SK-N-SH (cell line): ENCODE measurements at regions not wholly inside any gene's neighbourhood (a gene's known extent, or its start where the extent isn't known, plus 50 kb on each side); places are given as distances from the start of the nearest gene placed in this dataset.
"Not testable (repeated sequence)": the region's sequence is repeated elsewhere in the genome, so short reads cannot be mapped to it uniquely, and the experiment has no call there.

ENCODE experiments used
- CTCF ChIA-PET: fragments of 300-600, 350-600 bp; formaldehyde crosslinking; extraction: SDS; loops from one replicate; lab custom pipeline; 2021; lab: Yijun Ruan, JAX
- POLR2A ChIA-PET: fragments of 350-600 bp; sonication (Branson Sonifier 250); formaldehyde crosslinking; extraction: SDS; loops from one replicate; lab custom pipeline; 2020; ENCODE audit warnings: antibody characterized with exemption, inconsistent platforms; lab: Yijun Ruan, JAX
- DNase-seq: peaks from one replicate; pipeline ENCODE4 v3.0.0; 2012
- H2AFZ ChIP-seq: fragments of 200-600 bp; sonication (generic); 2 replicates; pipeline ENCODE4 v1.8.1; 2016; ENCODE audit warnings: antibody characterized with exemption, mild to moderate bottlenecking, low read depth
- H3F3A ChIP-seq: fragments of 200-600 bp; sonication (generic); replicated peaks from 2 replicates; pipeline ENCODE3; 2016; ENCODE audit warnings: antibody characterized with exemption, mild to moderate bottlenecking; ENCODE audit not compliant: insufficient read depth
- H3K27ac ChIP-seq, 2 experiments: fragments of 200-500 bp in 1 of 2; fragments of 200-600 bp in 1 of 2; sonication (Bioruptor generic) in 1 of 2; sonication (generic), shearing (Covaris generic) in 1 of 2; 2 replicates each; pipeline versions ENCODE4 v1.5.1 to v1.6.1; 2014 to 2016; ENCODE audit warnings: low read depth in 2 of 2, inconsistent platforms in 1 of 2, low read length in 1 of 2, mild to moderate bottlenecking in 1 of 2, mixed read lengths in 1 of 2
- H3K27me3 ChIP-seq: fragments of 200-600 bp; sonication (generic), shearing (Covaris generic); 2 replicates; pipeline ENCODE4 v1.6.1; 2016; ENCODE audit warnings: mixed run types; ENCODE audit not compliant: insufficient read depth
- H3K36me3 ChIP-seq, 2 experiments: fragments of 200-500 bp in 1 of 2; fragments of 200-600 bp in 1 of 2; sonication (Bioruptor generic) in 1 of 2; sonication (generic) in 1 of 2; replicated peaks in 1 of 2; 2 replicates each; pipeline versions ENCODE3 to v1.5.1; 2014 to 2016; ENCODE audit warnings: low read length in 1 of 2, mild to moderate bottlenecking in 1 of 2; ENCODE audit not compliant: insufficient read depth in 2 of 2, control insufficient read depth in 1 of 2
- H3K4me1 ChIP-seq, 2 experiments: fragments of 200-500 bp in 1 of 2; fragments of 200-600 bp in 1 of 2; sonication (Bioruptor generic) in 1 of 2; sonication (generic), shearing (Covaris generic) in 1 of 2; 2 replicates each; pipeline versions ENCODE4 v1.5.1 to v1.6.1; 2014 to 2016; ENCODE audit warnings: low read depth in 1 of 2, low read length in 1 of 2, mixed run types in 1 of 2; ENCODE audit not compliant: insufficient read depth in 2 of 2, control insufficient read depth in 1 of 2
- H3K4me2 ChIP-seq: fragments of 200-600 bp; sonication (generic), shearing (Covaris generic); 2 replicates; pipeline ENCODE4 v1.6.1; 2017; ENCODE audit warnings: mixed run types
- H3K4me3 ChIP-seq, 2 experiments: fragments of 200-500 bp in 1 of 2; fragments of 200-600 bp in 1 of 2; sonication (Bioruptor generic) in 1 of 2; sonication (generic), shearing (Covaris generic) in 1 of 2; 2 replicates each; pipeline versions ENCODE4 v1.5.1 to v1.8.1; 2014 to 2016; ENCODE audit warnings: low read depth in 2 of 2, inconsistent platforms in 1 of 2, low read length in 1 of 2, mild to moderate bottlenecking in 1 of 2, mixed read lengths in 1 of 2, moderate library complexity in 1 of 2
- H3K79me2 ChIP-seq: fragments of 200-600 bp; sonication (generic); 2 replicates; pipeline ENCODE4 v1.8.1; 2017; ENCODE audit warnings: mild to moderate bottlenecking; ENCODE audit not compliant: insufficient read depth
- H3K9ac ChIP-seq: fragments of 200-600 bp; sonication (generic); 2 replicates; pipeline ENCODE4 v1.6.1; 2017; ENCODE audit warnings: mixed run types
- H3K9me2 ChIP-seq: fragments of 200-600 bp; sonication (generic); 2 replicates; pipeline ENCODE4 v1.6.1; 2017; ENCODE audit warnings: mixed run types
- H3K9me3 ChIP-seq: fragments of 200-600 bp; sonication (generic); 2 replicates; pipeline ENCODE4 v1.6.1; 2017; ENCODE audit warnings: mixed run types, mild to moderate bottlenecking, moderate library complexity
- H4K20me1 ChIP-seq: fragments of 200-600 bp; sonication (generic); 2 replicates; pipeline ENCODE4 v1.6.1; 2017; ENCODE audit warnings: mild to moderate bottlenecking, mixed run types; ENCODE audit not compliant: insufficient read depth
- CHD2 ChIP-seq: fragments of 150-350 bp; IDR thresholded peaks from 2 replicates; pipeline ENCODE4 v1.6.1; 2018; ENCODE audit warnings: low read length; ENCODE audit not compliant: partially characterized antibody
- ELF1 ChIP-seq: IDR thresholded peaks from 2 replicates; pipeline ENCODE4 v1.4.0; 2012
- EP300 ChIP-seq, 2 experiments: IDR thresholded peaks; 2 replicates each; pipeline versions ENCODE4 v1.4.0 to v1.6.1; 2012; ENCODE audit warnings: borderline replicate concordance in 1 of 2, low read depth in 1 of 2, low read length in 1 of 2
- GABPA ChIP-seq: IDR thresholded peaks from 2 replicates; pipeline ENCODE4 v1.4.0; 2012; ENCODE audit warnings: low read depth, mild to moderate bottlenecking
- GATA2 ChIP-seq: sonication (generic); formaldehyde crosslinking; IDR thresholded peaks from 2 replicates; pipeline ENCODE4 v1.5.0; 2020; ENCODE audit warnings: mild to moderate bottlenecking, missing genetic modification reagents
- IRF3 ChIP-seq: fragments of 150-350 bp; IDR thresholded peaks from 2 replicates; pipeline ENCODE4 v1.6.1; 2016; ENCODE audit warnings: mild to moderate bottlenecking, low read depth, low read length
- MEF2A ChIP-seq: IDR thresholded peaks from 2 replicates; pipeline ENCODE4 v1.4.0; 2012; ENCODE audit warnings: low read depth, borderline replicate concordance
- MXI1 ChIP-seq: IDR thresholded peaks from 2 replicates; pipeline ENCODE4 v1.6.1; 2012; ENCODE audit warnings: mild to moderate bottlenecking, low read depth, low read length, improper control_type of control experiment
- PBX3 ChIP-seq: IDR thresholded peaks from 2 replicates; pipeline ENCODE4; 2012
- POLR2AphosphoS5 ChIP-seq: IDR thresholded peaks from 2 replicates; pipeline ENCODE4 v1.6.1; 2012; ENCODE audit warnings: low read depth, low read length
- RAD21 ChIP-seq: IDR thresholded peaks from 2 replicates; pipeline ENCODE4 v1.6.1; 2012; ENCODE audit warnings: mild to moderate bottlenecking, low read length
- RCOR1 ChIP-seq: fragments of 150-350 bp; IDR thresholded peaks from 2 replicates; pipeline ENCODE4 v1.6.1; 2017; ENCODE audit warnings: antibody characterized with exemption, low read length
- SMC3 ChIP-seq: IDR thresholded peaks from 2 replicates; pipeline ENCODE4 v1.6.1; 2012; ENCODE audit warnings: low read depth, low read length, improper control_type of control experiment
- TCF12 ChIP-seq: IDR thresholded peaks from 2 replicates; pipeline ENCODE4 v1.4.0; 2012
- TEAD4 ChIP-seq: IDR thresholded peaks from 2 replicates; pipeline ENCODE4 v1.4.0; 2012; ENCODE audit warnings: mild to moderate bottlenecking, borderline replicate concordance; ENCODE audit not compliant: insufficient read depth
- WGBS: methylation state at CpG from one replicate; pipeline ENCODE4 v1.1.6; 2017; ENCODE audit warnings: low lambda C conversion rate; 5-methylcytosine and 5-hydroxymethylcytosine counted together
- TF ChIP-seq, protein P1 (sequence below): IDR thresholded peaks from 2 replicates; pipeline ENCODE4 v1.6.1; 2012; ENCODE audit warnings: mild to moderate bottlenecking, low read depth, low read length, moderate library complexity

DNA sequence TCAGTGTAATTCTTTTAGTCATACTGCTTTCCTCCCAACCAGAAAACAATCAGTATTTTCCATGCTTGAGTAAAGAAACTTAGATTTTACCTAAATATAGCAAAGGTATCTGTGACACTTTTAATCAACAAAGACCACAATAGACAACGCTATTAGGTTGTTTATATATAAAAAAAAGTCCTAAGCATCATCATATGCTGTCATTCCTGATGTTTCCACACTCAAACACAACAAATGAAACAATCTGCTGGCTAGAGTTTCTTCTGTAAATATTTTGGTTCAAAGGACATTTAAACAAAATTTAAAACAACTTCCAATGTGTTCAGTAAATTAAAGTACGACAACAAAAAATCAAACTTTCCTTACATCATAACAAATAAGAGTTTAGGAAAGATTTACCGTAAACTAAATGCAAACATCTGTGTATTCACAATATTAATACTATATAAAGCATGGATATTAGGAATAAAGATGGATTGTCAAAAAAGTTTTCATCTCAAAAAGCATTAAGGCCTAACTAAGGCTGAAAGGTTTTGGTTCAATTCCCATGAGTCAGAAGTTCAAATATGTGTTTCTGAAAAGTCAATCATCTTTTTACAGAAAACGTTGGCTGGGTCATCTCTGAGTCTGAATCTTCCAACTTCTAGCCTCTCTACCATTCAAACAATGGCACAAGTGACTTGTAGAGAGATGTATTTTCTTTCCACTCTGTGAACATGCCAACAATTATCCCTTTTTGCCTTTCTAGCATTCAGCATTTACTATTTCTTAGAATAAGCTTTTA, 157.1 kb downstream of the CRPPA start (continued):
- TF ChIP-seq EP300 (IDR thresholded peaks at IDR 0.05; ENCODE audit: borderline replicate concordance in 1 of 2, low read depth in 1 of 2, low read length in 1 of 2) (no peak), MXI1 (no peak), GABPA (no peak), POLR2AphosphoS5 (no peak)

GRCh38 chr7:16263377-16263776, 158.0 kb downstream of the CRPPA start:
- H3K4me3 ChIP-seq, DNase-seq, H3K9ac ChIP-seq, H3K9me2 ChIP-seq, H3K27me3 ChIP-seq, H3K27ac ChIP-seq, H3K4me2 ChIP-seq, H3K79me2 ChIP-seq, H3F3A ChIP-seq, H3K9me3 ChIP-seq, H4K20me1 ChIP-seq, POLR2A ChIA-PET, H2AFZ ChIP-seq, H3K4me1 ChIP-seq, H3K36me3 ChIP-seq: not testable (repeated sequence)
- WGBS, result 38% methylated on average over 6 of the region's 6 CpGs
- CTCF ChIA-PET, result interaction anchor here (0.5 kb wide), 1 partner anchor 12 kb away, joined by 3 read pairs; no protein-coding TSS in a partner anchor

DNA sequence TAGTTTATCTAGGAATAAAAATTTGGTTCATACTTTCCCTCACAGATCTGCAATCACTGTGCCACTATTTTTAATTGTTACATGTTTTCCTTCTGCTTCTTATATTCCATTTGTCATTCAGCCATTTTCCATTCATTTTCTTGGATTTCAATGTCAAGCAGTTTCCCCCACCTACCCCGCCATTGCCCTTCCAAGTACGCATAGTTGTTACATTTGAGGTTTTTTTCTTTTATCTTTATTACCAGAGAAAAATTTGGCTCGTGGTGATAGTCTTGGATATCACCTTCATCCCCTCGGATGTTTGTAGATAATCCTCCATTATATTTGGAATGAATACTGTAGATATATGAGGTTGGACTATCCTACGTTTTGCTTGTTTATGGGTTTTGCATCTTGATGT, 159.7 kb downstream of the CRPPA start:
- H3K36me3 ChIP-seq, result no peaks in the 10 kb centered on the region
- 37% methylated on average over 5 of the region's 5 CpGs for WGBS
- DNase-seq, result no peak
- no peaks in the 10 kb centered on the region for H3K79me2 ChIP-seq
- no peak overlapping the region for H3K9ac ChIP-seq
- H3K4me1 ChIP-seq, result no peaks in the 10 kb centered on the region; a peak in 1 of 4 replicates
- no peaks in the 10 kb centered on the region for H3K27me3 ChIP-seq
- no peaks in the 10 kb centered on the region for H3K9me2 ChIP-seq
- CTCF ChIA-PET, result no interaction called here
- no peak overlapping the region for H2AFZ ChIP-seq
- no peak overlapping the region for H3K27ac ChIP-seq
- no peak overlapping the region for H3K4me2 ChIP-seq
- no peak overlapping the region for H3K4me3 ChIP-seq
- POLR2A ChIA-PET, result no interaction called here
- TF ChIP-seq EP300 (IDR thresholded peaks at IDR 0.05; ENCODE audit: borderline replicate concordance in 1 of 2, low read depth in 1 of 2, low read length in 1 of 2) (no peak), TEAD4 (no peak), IRF3 (no peak), TCF12 (no peak), MXI1 (no peak), MEF2A (no peak), ELF1 (no peak), CHD2 (no peak), RAD21 (no peak), SMC3 (no peak), RCOR1 (no peak), GATA2 (CRISPR knock-in tag) (no peak), GABPA (no peak), PBX3 (no peak)
- TF ChIP-seq, protein P1, sequence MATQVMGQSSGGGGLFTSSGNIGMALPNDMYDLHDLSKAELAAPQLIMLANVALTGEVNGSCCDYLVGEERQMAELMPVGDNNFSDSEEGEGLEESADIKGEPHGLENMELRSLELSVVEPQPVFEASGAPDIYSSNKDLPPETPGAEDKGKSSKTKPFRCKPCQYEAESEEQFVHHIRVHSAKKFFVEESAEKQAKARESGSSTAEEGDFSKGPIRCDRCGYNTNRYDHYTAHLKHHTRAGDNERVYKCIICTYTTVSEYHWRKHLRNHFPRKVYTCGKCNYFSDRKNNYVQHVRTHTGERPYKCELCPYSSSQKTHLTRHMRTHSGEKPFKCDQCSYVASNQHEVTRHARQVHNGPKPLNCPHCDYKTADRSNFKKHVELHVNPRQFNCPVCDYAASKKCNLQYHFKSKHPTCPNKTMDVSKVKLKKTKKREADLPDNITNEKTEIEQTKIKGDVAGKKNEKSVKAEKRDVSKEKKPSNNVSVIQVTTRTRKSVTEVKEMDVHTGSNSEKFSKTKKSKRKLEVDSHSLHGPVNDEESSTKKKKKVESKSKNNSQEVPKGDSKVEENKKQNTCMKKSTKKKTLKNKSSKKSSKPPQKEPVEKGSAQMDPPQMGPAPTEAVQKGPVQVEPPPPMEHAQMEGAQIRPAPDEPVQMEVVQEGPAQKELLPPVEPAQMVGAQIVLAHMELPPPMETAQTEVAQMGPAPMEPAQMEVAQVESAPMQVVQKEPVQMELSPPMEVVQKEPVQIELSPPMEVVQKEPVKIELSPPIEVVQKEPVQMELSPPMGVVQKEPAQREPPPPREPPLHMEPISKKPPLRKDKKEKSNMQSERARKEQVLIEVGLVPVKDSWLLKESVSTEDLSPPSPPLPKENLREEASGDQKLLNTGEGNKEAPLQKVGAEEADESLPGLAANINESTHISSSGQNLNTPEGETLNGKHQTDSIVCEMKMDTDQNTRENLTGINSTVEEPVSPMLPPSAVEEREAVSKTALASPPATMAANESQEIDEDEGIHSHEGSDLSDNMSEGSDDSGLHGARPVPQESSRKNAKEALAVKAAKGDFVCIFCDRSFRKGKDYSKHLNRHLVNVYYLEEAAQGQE, result no peak
- H4K20me1 ChIP-seq, result no peaks in the 10 kb centered on the region
- no peaks in the 10 kb centered on the region for H3K9me3 ChIP-seq
- H3F3A ChIP-seq, result no peaks in the 10 kb centered on the region
